GM21528 (cell line): ENCODE measurements at regions not wholly inside any gene's neighbourhood (a gene's known extent, or its start where the extent isn't known, plus 50 kb on each side); places are given as distances from the start of the nearest gene placed in this dataset.

Source experiments
- ATAC-seq: cut with Tn5 transposase; IDR thresholded peaks from one replicate; pipeline ENCODE4 v1.9.1; 2021; ENCODE audit warnings: mild to moderate bottlenecking, moderate library complexity; ENCODE audit not compliant: unreplicated experiment, low FRiP score

- ATAC-seq = no peak
These were observed 250.5 kb upstream of the PWP1 start for GRCh38 chr12:107435072-107435471.

GRCh38 chr12:107435520-107435919 is 250.1 kb upstream of the PWP1 start:
- ATAC-seq = no peak

GRCh38 chr12:107436376-107436775 is 249.2 kb upstream of the PWP1 start:
- ATAC-seq = no peak

- ATAC-seq = no peak
These were observed 248.8 kb upstream of the PWP1 start for GRCh38 chr12:107436836-107437235.

GRCh38 chr12:107437954-107438353 is 247.6 kb upstream of the PWP1 start:
- no peak for ATAC-seq

GRCh38 chr12:107439026-107439738 is 246.4 kb upstream of the PWP1 start:
- no peak for ATAC-seq

- no peak for ATAC-seq
These were observed 245.0 kb upstream of the PWP1 start for GRCh38 chr12:107440606-107441005.

GRCh38 chr12:107441665-107442300 is 243.8 kb upstream of the PWP1 start:
- no peak for ATAC-seq

- ATAC-seq = no peak
These were observed 243.1 kb upstream of the PWP1 start for GRCh38 chr12:107442326-107442987.

GRCh38 chr12:107443320-107444090 is 242.1 kb upstream of the PWP1 start:
- ATAC-seq = no peak

GRCh38 chr12:107444771-107445170 is 240.8 kb upstream of the PWP1 start:
- no peak for ATAC-seq

GRCh38 chr12:107446476-107446875 is 239.1 kb upstream of the PWP1 start:
- no peak for ATAC-seq

- ATAC-seq = no peak
These were observed 238.3 kb upstream of the PWP1 start for GRCh38 chr12:107447336-107447735.

GRCh38 chr12:107448198-107448597 is 237.4 kb upstream of the PWP1 start:
- no peak for ATAC-seq

GRCh38 chr12:107449891-107450290 is 235.7 kb upstream of the PWP1 start:
- ATAC-seq = no peak

GRCh38 chr12:107450541-107450940 is 235.1 kb upstream of the PWP1 start:
- no peak for ATAC-seq

- ATAC-seq = no peak
These were observed 234.4 kb upstream of the PWP1 start for GRCh38 chr12:107451246-107451645.

GRCh38 chr12:107454109-107454830 is 231.3 kb upstream of the PWP1 start:
- ATAC-seq = no peak

GRCh38 chr12:107457362-107457935 is 228.2 kb upstream of the PWP1 start:
- ATAC-seq = no peak

- no peak for ATAC-seq
These were observed 227.4 kb upstream of the PWP1 start for GRCh38 chr12:107458163-107458562.
